Endothelial cell (in vitro differentiated cells): ENCODE measurements at regions not wholly inside any gene's neighbourhood (a gene's known extent, or its start where the extent isn't known, plus 50 kb on each side); places are given as distances from the start of the nearest gene placed in this dataset.
"Not testable (repeated sequence)": the region's sequence is repeated elsewhere in the genome, so short reads cannot be mapped to it uniquely, and the experiment has no call there.

Experiments used
- DNase-seq: peaks from one replicate; pipeline ENCODE4 v3.0.0; 2021; ENCODE audit warnings: low spot score
- H3K27ac Mint-ChIP-seq: one replicate; pipeline ENCODE4 v1.8.0; 2021; ENCODE audit warnings: mixed read lengths, inconsistent platforms; ENCODE audit not compliant: unreplicated experiment
- H3K27me3 Mint-ChIP-seq: one replicate; pipeline ENCODE4 v1.8.0; 2021; ENCODE audit warnings: mild to moderate bottlenecking, moderate library complexity, mixed read lengths, inconsistent platforms; ENCODE audit not compliant: unreplicated experiment
- H3K36me3 Mint-ChIP-seq: one replicate; pipeline ENCODE4 v1.8.0; 2021; ENCODE audit warnings: mild to moderate bottlenecking, low read depth, mixed read lengths, inconsistent platforms; ENCODE audit not compliant: unreplicated experiment
- H3K4me1 Mint-ChIP-seq: one replicate; pipeline ENCODE4 v1.8.0; 2021; ENCODE audit warnings: mild to moderate bottlenecking, mixed read lengths, inconsistent platforms; ENCODE audit not compliant: unreplicated experiment
- H3K4me3 Mint-ChIP-seq: one replicate; pipeline ENCODE4 v1.8.0; 2021; ENCODE audit warnings: mild to moderate bottlenecking, mixed read lengths, inconsistent platforms; ENCODE audit not compliant: unreplicated experiment
- H3K9me3 Mint-ChIP-seq: one replicate; pipeline ENCODE4 v1.8.0; 2021; ENCODE audit warnings: mixed read lengths, inconsistent platforms; ENCODE audit not compliant: unreplicated experiment
- CTCF ChIP-seq: fragments of 200-600 bp; sonication (generic); IDR thresholded peaks from one replicate; pipeline ENCODE4 v1.5.0; 2021; ENCODE audit warnings: antibody characterized with exemption; ENCODE audit not compliant: unreplicated experiment

- Mint-ChIP-seq H3K4me1 (no peaks in the 10 kb centered on the region), H3K27ac (no peak overlapping the region), H3K9me3 (no peaks in the 10 kb centered on the region), H3K36me3 (no peaks in the 10 kb centered on the region), H3K4me3 (no peak overlapping the region), H3K27me3 (no peaks in the 10 kb centered on the region)
- TF ChIP-seq CTCF = no peak
- no peak for DNase-seq
These were observed 542.1 kb upstream of the HS3ST1 start for GRCh38 chr4:11970754-11971153.

- no peaks in the 10 kb centered on the region for H3K27me3 Mint-ChIP-seq
- no peak for TF ChIP-seq CTCF
- DNase-seq = no peak
- H3K4me3 Mint-ChIP-seq = no peak overlapping the region
- no peak overlapping the region for H3K27ac Mint-ChIP-seq
- H3K4me1 Mint-ChIP-seq = no peaks in the 10 kb centered on the region
- H3K9me3 Mint-ChIP-seq = no peaks in the 10 kb centered on the region
- no peaks in the 10 kb centered on the region for H3K36me3 Mint-ChIP-seq
These were observed 538.1 kb upstream of the HS3ST1 start for GRCh38 chr4:11966782-11967181.

GRCh38 chr4:11954093-11954492, 525.4 kb upstream of the HS3ST1 start:
- Mint-ChIP-seq H3K9me3 (no peaks in the 10 kb centered on the region), H3K4me1 (no peaks in the 10 kb centered on the region), H3K27me3 (peaks cover 2% of the 10 kb centered on the region), H3K4me3 (no peak overlapping the region), H3K27ac (no peak overlapping the region), H3K36me3 (no peaks in the 10 kb centered on the region)
- peak; percentile 41 for DNase-seq
- peak; percentile 39 for TF ChIP-seq CTCF

GRCh38 chr4:11949355-11949754, 520.7 kb upstream of the HS3ST1 start:
- Mint-ChIP-seq H3K36me3 (no peaks in the 10 kb centered on the region), H3K27ac (no peak overlapping the region), H3K4me3 (no peak overlapping the region), H3K27me3 (no peaks in the 10 kb centered on the region), H3K4me1 (peaks cover 13% of the 10 kb centered on the region), H3K9me3 (no peaks in the 10 kb centered on the region)
- DNase-seq = no peak
- no peak for TF ChIP-seq CTCF

GRCh38 chr4:11947629-11948028, 518.9 kb upstream of the HS3ST1 start:
- H3K4me1 Mint-ChIP-seq = peaks cover 13% of the 10 kb centered on the region
- H3K27ac Mint-ChIP-seq, H3K36me3 Mint-ChIP-seq, DNase-seq, H3K4me3 Mint-ChIP-seq, H3K27me3 Mint-ChIP-seq, H3K9me3 Mint-ChIP-seq: not testable (repeated sequence)

GRCh38 chr4:11937941-11938340, 509.2 kb upstream of the HS3ST1 start:
- no peak overlapping the region for H3K4me3 Mint-ChIP-seq
- TF ChIP-seq CTCF = no peak
- no peak for DNase-seq
- H3K27ac Mint-ChIP-seq = no peak overlapping the region
- H3K27me3 Mint-ChIP-seq = no peaks in the 10 kb centered on the region
- H3K4me1 Mint-ChIP-seq = no peaks in the 10 kb centered on the region
- H3K36me3 Mint-ChIP-seq = no peaks in the 10 kb centered on the region
- H3K9me3 Mint-ChIP-seq = no peaks in the 10 kb centered on the region
